ENCODE measurements at regions not wholly inside any gene's neighbourhood (a gene's known extent, or its start where the extent isn't known, plus 50 kb on each side); places are given as distances from the start of the nearest gene placed in this dataset.
"Not testable (repeated sequence)": the region's sequence is repeated elsewhere in the genome, so short reads cannot be mapped to it uniquely, and the experiment has no call there.

DNA sequence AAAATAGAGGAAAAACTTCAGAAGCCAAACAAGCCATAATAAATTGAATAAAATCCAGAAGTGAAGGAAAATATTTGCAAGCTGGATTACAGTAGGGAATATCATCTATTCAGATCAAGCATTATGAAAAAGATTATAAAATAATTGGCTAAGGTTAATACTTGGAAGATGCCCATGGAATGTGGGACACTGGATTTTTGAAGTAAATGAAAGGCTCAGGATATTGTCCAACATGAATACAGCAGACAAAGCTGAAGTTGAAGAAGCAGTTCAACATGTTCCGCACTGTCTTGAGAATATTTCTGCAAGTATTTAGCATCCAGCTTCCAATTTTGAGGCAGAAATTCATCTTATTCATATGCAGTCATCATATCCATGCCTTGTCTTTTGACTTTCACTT lies 1278.4 kb upstream of the GJE1 start:
- DNase-seq, result no peak

DNA sequence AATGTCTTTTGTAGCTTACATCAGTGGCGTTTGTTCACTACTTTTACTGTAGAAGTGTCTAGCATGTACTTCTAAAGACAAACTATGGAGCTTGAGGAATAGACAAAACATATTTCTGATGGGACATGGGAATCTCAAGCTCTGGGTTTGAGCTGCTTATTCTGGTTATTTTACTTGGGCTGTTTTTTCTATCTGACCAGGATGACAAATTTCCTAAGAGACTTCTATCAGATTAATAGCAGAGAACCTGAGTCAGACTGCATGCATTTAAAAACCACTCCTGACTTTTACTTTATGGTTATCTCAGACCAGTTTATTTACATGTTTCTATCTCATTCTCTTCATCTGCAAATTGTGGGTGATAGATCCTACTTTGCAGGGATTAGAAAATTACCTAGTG lies 1282.3 kb upstream of the GJE1 start:
- DNase-seq, result no peak

DNA sequence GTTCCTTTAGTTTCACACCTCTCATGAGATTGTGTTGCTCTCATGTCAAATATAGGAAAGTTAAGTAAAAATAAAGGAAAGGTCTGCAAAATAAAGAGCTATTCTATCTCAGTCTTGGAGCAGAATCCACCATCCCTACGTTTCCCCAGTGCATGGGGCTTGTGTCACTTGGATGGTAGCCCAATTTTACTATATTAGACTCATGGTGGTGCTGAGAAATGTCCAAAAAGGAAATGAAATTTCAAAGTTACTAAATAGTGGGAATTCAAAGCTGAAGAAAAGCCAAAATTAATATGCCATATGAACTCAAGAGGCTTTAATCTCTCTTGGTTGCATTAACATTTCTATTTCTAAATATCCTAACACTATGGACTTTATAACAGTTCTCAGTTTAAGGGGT lies 1283.3 kb upstream of the GJE1 start:
- DNase-seq, result no peak

DNA sequence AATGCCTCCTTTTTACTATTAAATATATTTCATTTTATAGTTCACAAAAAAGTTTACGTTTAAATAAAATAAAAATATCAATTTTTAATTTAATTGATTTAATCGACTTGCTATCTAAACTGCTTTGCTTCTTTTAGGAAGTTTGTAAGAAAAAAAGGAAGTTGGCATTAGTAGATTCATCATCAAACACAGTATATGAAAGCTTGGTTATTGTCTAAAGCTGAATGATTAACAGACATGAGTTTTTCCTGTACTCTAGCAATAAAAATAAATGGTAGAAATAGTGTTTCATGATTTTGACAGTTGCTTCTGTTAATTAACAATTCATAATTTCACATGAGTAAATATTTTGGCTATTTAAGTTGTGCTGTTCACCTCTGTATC lies 1285.5 kb upstream of the GJE1 start:
- no peak for DNase-seq

DNA sequence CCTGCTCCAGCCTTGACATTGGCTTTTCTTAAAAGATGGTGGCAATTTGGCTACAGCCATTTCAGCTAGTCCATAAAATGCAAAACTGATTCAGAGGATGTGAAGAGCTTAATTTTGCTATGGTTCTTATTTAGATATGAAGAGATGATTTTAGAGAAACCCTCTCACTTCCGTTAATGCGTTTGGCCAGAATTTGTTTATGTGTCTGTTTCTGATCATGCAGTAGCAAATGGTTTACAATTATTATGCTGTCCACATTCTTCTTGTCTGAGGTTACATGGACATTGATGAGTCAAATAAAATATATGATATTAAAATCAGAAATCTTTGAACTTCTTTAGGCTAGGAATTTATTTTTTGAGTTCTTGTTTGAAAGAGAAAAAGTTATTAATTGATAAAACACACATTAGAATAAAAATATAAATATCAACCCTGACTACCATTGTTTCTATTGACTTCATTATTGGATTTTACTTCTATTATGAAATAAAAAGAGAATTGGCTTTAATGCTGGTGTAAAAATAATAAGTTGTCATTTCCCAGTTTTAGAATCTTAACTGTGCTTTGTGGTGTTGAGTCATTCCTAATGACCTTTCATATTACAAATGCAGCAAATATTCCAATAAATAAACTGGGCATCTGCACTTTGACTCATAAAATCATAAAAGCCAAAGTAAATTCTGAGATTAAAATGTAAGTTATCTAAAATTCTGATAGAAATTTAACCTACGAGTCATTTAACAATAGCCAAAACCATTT lies 1286.0 kb upstream of the GJE1 start:
- DNase-seq, result no peak

DNA sequence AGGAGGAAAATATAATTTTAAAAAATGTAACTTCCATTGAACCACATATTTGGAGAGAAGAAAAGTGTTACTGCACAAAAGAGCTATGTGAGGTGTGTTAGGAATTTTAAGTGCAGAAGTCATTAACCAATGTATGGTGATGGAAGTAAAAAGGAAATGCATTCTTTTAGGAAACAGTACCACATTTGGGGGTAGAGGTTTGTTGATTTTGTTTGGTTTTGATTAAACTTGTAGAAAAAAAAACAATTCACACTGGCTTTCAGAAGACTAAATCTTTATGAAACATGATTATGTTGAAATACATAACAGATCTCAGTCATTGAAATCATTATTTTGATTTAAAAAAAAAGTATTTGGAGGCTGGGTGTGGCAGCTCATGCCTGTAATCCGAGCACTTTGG lies 1287.0 kb upstream of the GJE1 start:
- DNase-seq, result no peak

DNA sequence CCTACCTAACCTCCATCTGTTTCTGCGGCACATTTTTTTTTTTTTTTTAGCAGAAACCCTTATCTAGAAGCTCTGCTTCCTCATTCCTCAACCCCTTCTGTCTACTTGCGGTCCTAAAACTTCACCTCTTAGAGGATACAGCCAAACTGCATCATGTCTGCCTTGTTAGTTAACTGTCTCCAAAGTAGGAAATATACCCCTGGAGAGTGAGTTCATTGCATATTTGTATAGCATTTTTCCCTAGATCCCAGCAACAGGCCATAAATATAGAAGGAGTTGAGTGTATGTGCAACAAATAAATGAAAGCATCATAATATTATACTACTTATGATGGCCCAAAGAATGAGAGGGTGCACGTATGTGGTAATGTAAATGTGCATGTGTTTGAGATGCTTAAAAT lies 1288.6 kb upstream of the GJE1 start:
- no peak for DNase-seq

DNA sequence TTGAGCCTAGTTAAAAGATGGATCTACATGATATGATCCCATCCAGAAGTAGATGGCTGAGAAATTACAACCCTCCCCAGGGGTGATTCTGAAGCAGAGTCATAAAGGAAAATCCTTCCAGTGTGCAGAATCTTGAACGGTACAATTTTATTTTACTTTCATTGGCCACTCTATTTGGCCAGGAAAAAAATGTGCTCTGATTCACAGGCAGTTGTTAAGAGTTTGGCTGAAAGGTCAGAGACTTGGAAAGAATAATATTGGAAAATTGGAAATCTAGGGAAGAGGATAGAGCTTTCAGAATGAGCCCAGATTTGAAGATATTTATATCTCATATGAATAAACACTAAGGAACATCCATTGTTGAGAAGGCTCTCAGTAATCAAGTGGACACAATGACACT lies 1299.3 kb upstream of the GJE1 start:
- DNase-seq, result no peak

DNA sequence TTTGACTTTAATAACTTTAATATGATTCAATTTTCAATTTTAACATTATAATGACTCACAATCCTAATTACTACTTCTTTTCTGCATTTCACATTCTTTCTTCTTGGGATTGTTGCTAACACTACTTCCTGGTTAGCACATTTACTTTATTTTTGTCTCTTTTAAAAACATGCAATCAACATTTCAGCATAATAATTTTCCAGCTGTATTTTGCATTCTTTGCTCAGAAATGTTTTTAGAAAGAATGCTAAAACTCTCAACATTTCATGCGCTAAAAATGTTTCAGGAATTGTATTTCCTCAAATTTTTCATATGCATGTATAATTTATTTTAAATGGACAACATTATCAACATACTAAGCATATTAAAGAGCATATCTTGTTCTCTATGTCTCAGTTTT lies 1302.1 kb upstream of the GJE1 start:
- DNase-seq, result no peak

DNA sequence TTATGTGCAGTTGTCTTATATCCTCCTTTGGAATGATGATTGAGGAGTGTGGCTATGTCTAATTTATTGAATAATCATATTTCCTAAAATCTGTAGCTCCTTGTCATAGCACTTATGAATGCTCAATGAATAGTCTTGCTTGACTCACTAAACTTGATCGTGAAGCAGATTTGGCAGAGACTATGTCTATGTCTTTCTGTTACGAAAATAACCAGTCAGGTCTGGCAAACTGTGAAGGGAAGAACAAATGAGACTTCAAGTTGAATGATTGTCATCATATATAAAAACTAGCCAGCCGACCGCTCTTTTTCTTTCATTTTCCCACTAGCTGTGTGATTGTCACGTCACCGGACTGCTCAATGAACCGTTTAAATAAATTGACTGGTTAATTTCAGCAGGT lies 1303.9 kb upstream of the GJE1 start:
- DNase-seq, result no peak

DNA sequence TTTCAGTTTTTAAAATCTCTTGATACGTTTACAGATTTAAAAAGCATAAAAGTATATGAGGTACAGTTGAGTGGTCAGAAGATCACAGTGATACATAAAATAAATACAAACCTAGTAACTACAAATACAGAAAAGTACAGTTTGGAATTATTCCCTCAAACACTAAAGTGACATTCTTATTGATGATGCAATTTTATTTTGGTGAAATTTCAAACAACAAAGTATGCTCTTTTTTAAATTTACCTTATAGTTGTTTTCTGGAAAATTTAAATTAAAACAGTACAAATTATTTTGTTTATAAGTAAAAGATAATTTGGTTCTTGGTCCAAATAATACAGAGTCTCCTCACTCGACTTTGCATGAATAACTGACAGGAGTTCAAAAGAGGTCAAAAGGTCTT lies 1305.1 kb upstream of the GJE1 start:
- no peak for DNase-seq

DNA sequence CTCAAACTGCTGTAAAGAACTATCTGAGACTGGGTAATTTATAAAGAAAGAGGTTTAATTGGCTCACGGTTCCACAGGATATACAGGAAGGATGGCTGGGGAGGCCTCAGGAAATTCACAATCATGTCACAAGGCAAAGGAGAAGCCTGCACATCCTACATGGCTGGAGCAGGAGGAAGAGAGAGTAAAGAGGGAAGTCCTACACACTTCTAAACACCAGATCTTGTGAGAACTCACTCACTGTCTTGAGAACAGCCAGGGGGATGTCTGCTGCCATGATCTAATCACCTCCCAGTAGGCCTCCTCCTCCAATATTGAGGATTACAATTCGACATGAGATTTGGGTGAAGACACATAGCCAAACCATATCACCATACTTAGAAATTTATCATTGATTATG lies 1307.0 kb upstream of the GJE1 start:
- DNase-seq, result no peak

DNA sequence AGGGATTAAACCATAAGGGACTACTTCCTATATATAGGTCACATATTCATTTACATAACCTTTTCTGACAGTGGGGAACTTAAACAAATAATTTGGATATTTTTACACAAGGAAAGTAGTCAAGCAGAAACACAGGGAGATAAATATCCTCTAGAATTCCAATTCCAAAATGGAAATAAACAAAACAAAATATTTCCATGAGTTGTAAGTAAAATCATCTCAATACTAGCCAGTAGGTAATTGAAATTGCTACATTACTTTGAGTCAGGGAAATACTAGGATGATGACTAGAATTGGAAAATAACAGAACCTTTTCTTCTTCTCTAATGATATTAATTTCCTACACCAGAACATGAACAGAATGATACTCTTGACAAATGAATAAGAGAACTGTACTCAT lies 1308.1 kb upstream of the GJE1 start:
- no peak for DNase-seq

DNA sequence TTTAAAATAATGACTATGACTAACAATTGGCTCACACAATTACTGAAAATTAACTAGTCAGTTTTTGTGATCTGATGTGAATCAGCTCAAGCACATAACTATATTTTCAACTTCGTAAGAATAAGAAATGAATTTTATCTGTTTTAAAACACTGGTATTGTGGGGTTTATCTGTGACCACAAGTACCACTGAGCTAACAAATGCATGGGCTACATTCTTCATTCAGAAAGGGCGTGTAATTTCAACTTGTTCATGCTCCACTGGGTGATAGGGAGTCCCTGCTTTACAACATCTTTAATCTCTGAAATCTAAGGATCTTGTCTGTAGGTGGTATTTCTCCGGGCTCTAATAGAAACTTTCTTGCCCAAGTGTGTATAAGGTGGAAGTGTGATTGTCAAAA lies 1311.5 kb upstream of the GJE1 start:
- DNase-seq, result no peak

DNA sequence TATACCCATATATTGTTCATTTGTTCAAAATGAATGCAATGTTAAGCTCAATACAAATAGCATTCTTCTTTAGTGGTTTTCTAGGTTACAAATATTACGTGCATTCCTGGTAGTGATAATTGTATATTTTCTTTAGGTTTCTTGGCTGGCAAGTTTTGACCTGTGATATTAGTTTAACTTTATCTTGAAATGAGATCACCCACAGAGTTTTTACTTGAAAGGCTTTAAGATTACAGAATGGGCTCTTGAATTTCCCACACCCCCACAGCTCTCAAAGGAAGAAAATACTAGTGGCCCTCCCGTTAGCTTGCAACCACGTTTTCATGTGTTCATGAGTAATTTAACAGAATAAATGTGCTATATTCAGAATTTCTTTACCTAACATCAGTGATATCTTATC lies 1315.5 kb upstream of the GJE1 start:
- DNase-seq, result no peak

DNA sequence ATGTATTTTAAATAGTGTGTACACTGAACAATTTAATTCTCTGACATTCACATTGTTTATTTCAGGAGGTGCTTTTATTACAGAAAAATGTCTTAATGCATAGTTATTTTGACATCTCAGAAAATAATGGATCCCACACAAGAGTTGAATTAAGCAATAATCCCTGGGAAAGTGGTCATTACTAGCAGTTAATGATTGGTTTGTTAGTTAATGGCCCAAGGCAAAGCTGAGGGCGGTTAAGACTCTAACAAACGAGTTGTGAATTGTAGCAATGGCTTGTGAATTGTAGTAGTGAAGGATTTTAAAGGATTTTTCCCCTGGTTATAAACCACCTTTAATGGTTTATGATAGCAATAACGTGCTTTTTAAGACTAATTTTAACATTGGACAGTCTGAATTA lies 1316.0 kb upstream of the GJE1 start:
- DNase-seq, result no peak

DNA sequence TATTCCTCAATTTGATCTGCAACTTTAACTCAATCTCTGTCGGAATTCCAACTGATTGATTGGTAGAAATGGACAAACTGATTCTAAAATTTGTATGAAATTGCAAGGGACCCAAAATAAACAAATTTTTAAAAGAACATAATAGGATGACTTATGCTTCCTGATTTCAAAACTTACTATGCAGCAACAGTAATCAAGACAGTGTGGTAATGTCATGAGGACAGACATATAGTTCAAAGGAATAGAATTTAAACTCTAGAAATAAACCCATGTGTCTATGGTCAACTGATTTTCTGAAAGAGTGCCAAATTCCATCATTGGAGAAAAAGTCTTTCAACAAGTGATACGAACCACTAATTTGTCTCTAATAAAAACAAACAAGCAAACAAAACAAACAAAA lies 1320.1 kb upstream of the GJE1 start:
- no peak for DNase-seq

DNA sequence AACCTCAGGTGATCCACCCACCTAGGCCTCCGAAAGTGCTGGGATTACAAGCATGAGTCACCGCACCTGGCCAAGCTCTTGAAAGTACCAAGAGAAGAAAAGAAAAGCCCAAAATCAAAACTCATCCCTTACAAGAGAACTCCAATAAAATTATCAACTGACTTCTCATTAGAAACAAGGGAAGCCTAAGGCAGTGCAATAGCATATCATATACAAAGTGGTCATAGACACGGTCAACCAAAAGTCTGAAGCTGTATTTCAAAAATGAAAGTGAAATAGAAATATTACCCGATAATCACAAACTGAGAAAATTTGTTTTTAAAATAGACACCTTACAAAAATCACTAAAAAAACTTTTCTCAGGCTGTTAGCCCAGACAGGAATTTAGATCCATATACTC lies 1321.1 kb upstream of the GJE1 start:
- DNase-seq, result no peak

DNA sequence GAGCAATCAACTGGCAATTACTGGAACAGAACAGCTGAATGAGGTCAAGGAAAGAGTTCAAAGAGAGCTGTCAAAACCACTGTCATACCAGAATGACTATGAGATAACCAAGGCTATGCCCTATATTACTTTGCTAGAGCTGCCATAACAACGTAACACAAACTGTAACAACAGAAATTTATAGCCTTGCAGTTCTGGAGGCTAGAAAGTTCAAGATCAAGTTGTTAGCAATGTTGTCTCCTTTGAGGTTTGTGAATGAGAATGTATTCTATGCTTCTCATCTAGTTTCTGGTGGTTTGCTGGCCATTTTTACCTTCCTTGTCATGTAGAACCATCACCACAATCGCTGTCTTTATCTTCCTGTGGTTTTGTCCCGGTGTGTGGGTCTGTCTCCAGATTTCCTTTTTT lies 1323.0 kb upstream of the GJE1 start:
- DNase-seq, result no peak

DNA sequence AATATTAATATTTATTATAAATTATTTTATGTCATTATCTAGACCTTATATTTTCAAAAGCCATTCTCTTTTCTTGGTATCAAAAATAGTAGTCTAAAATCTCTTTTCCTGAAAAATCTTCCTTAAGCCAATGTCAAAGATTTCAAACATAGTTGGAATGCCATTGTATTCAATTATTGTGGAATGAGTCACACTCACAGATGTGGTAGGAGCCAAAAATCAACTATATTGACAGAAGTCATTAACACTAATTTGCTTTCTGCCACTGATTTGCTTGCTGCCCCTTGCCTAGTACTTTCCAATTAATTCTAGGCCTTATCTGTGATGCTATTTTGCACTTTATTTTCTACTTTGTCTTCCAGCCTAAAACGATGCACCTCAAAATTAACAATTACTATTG lies 1326.3 kb upstream of the GJE1 start:
- no peak for DNase-seq

DNA sequence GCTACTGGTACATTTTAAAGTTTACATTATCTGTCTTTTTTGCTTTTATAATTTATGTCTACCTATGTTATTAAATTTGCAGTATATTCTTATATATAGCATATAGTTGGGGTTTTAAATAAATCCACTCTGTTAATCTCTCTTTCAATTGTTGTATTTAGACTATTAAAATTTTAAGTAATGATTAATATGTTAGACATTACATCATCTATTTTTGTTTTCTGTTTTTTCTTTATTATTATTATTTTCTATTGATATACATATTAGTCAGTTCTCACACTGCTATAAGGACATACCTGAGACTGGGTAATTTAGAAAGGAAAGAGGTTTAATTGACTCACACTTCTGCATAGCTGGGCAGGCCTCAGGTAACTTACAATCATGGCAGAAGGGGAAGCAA lies 1338.2 kb upstream of the GJE1 start:
- no peak for DNase-seq

DNA sequence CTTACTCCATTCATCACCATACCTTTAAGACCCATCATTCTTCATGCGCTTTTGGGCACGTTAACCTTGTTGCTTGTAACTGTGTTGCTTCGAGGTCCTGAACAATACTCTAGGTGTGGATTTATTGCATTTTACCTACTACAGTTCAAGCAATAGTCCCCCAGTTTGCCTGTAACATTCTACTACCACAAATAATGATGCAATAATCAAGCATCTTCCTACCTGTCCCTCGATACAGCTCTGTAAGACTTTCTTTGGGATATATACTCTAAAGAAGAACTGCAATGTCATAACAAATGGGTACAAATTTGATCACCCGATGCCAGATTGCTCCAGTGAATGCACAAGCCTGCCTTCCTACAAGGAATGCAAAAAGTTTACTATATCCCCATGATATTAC lies 1342.6 kb upstream of the GJE1 start:
- no peak for DNase-seq

DNA sequence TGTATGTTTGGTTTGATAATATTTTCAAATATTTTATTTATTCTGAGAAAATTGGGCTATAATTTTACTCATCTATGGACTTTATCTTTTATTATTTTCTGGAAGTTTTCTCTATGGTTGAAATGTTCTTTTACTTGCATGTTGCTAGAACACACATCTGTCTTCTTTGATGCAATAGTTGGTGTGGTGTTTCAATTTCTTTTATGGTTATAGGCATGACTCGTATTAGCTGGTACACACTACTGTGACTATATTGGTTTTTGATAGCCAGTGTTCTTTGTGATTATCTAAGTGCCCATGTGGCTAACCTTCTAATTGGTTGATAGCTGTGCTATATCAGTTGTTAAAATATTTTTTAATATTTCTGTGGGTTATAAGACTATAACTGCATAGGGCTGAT lies 1343.3 kb upstream of the GJE1 start:
- no peak for DNase-seq

DNA sequence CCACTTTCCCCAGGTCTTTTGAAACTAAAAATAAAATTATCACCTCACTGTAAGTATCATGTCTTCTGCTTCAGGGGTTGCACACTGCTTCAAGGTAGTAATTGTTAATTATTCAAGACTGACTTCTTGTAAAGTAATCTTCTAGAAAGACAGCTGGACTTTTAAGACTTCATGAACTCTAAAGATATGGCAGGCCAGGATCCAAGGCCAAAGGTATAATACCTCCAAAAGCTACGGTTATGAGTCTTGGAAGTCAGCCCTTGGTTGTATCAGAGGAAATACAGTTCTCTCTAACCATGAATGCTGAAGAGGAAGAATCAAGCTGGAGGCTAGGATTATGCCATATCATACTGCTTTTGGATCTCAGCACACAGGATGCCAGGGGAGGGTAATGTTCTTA lies 1346.8 kb upstream of the GJE1 start:
- no peak for DNase-seq

DNA sequence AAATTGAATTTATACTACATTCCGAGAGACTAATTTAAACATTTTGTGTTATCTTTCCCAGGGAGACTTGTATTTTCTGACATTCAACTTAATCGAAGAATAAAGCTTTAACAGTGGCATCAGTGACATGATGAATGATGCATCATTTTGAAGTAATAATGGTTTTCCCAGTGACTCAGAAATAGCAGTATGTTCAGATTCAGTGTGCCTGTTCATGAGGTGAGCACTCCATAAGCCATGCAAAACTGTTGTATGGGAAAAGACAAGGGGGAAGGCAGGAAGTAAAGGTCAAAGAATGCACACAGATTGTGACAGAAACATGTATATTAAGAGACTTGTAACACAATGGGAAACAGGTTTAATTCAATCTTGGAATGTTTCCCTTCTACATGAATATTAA lies 1348.2 kb upstream of the GJE1 start:
- no peak for DNase-seq

DNA sequence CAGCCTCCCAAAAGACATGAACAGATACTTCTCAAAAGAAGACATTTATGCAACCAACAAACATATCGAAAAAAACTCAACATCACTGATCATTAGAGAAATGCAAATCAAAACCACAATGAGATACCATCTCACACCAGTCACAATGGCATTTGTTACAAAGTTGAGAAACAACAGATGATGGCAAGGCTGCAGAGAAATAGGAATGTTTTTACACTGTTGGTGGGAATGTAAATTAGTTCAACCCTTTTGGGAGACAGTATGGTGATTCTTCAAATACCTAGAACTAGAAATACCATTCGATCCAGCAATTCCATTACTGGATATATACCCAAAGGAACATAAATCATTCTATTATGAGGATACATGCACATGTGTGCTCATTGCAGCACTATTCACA lies 1349.2 kb upstream of the GJE1 start:
- not testable (repeated sequence) for DNase-seq
